DOHH2 (cell line): ENCODE measurements at regions not wholly inside any gene's neighbourhood (a gene's known extent, or its start where the extent isn't known, plus 50 kb on each side); places are given as distances from the start of the nearest gene placed in this dataset.

Experiments
- CTCF ChIP-seq: fragments of 200-600 bp; sonication (generic); IDR thresholded peaks from one replicate; pipeline ENCODE4 v1.5.1; 2014; ENCODE audit warnings: antibody characterized with exemption, mild to moderate bottlenecking, low read depth, low read length; ENCODE audit not compliant: poor library complexity, severe bottlenecking
- EZH2phosphoT487 ChIP-seq: fragments of 200-600 bp; sonication (generic); IDR thresholded peaks from 2 replicates; pipeline ENCODE4 v1.6.1; 2017; ENCODE audit warnings: borderline replicate concordance, mild to moderate bottlenecking, antibody characterized with exemption, low read length, moderate library complexity, mixed read lengths

- TF ChIP-seq CTCF (no peak), EZH2phosphoT487 (no peak)
Measured at GRCh38 chr9:110040788-110041187, 167.2 kb downstream of the C9orf152 start.
